GM11168 (cell line): ENCODE measurements at regions not wholly inside any gene's neighbourhood (a gene's known extent, or its start where the extent isn't known, plus 50 kb on each side); places are given as distances from the start of the nearest gene placed in this dataset.
"Not testable (repeated sequence)": the region's sequence is repeated elsewhere in the genome, so short reads cannot be mapped to it uniquely, and the experiment has no call there.

ENCODE experiments used
- in situ Hi-C: fragments of 300-500 bp; cut with MboI; formaldehyde crosslinking; loops from one replicate; pipeline ENCODE4 v1.12.0; 2022; ENCODE audit warnings: low sequenced_read_pairs; ENCODE audit not compliant: unreplicated experiment

GRCh38 chr19:23536341-23536740 is 141.1 kb upstream of the ZNF91 start:
- in situ Hi-C loops, result not testable (repeated sequence)

- in situ Hi-C loops, result not testable (repeated sequence)
These were observed 140.6 kb upstream of the ZNF91 start for GRCh38 chr19:23535901-23536300.

- in situ Hi-C loops, result not testable (repeated sequence)
These were observed 138.2 kb upstream of the ZNF91 start for GRCh38 chr19:23533441-23533840.

GRCh38 chr19:23531976-23532375 is 136.7 kb upstream of the ZNF91 start:
- in situ Hi-C loops, result no loop called here

GRCh38 chr19:23531231-23531790 is 136.0 kb upstream of the ZNF91 start:
- in situ Hi-C loops, result no loop called here

- in situ Hi-C loops, result no loop called here
These were observed 133.1 kb upstream of the ZNF91 start for GRCh38 chr19:23528376-23528775.

GRCh38 chr19:23527797-23528196 is 132.5 kb upstream of the ZNF91 start:
- in situ Hi-C loops, result no loop called here

- in situ Hi-C loops, result no loop called here
These were observed 131.0 kb upstream of the ZNF91 start for GRCh38 chr19:23526302-23526701.

GRCh38 chr19:23525276-23525852 is 130.1 kb upstream of the ZNF91 start:
- in situ Hi-C loops, result no loop called here

GRCh38 chr19:23523863-23524262 is 128.6 kb upstream of the ZNF91 start:
- in situ Hi-C loops, result no loop called here

- in situ Hi-C loops, result no loop called here
These were observed 127.2 kb upstream of the ZNF91 start for GRCh38 chr19:23522431-23522830.

GRCh38 chr19:23521471-23521870 is 126.2 kb upstream of the ZNF91 start:
- in situ Hi-C loops, result no loop called here

- in situ Hi-C loops, result no loop called here
These were observed 125.2 kb upstream of the ZNF91 start for GRCh38 chr19:23520441-23520840.

GRCh38 chr19:23519031-23519430 is 123.8 kb upstream of the ZNF91 start:
- in situ Hi-C loops, result no loop called here

- in situ Hi-C loops, result no loop called here
These were observed 121.0 kb upstream of the ZNF91 start for GRCh38 chr19:23516266-23516665.

GRCh38 chr19:23515551-23515950 is 120.3 kb upstream of the ZNF91 start:
- in situ Hi-C loops, result no loop called here

GRCh38 chr19:23512151-23512925 is 117.1 kb upstream of the ZNF91 start:
- in situ Hi-C loops, result no loop called here

- in situ Hi-C loops, result no loop called here
These were observed 114.6 kb upstream of the ZNF91 start for GRCh38 chr19:23509686-23510450.

GRCh38 chr19:23507446-23507845 is 112.2 kb upstream of the ZNF91 start:
- in situ Hi-C loops, result no loop called here

- in situ Hi-C loops, result no loop called here
These were observed 110.5 kb upstream of the ZNF91 start for GRCh38 chr19:23505738-23506137.

- in situ Hi-C loops, result no loop called here
These were observed 87.6 kb upstream of the ZNF91 start for GRCh38 chr19:23482829-23483228.
